Liver (tissue), 3 donors: ENCODE measurements at regions not wholly inside any gene's neighbourhood (a gene's known extent, or its start where the extent isn't known, plus 50 kb on each side); places are given as distances from the start of the nearest gene placed in this dataset.

ENCODE experiments used
- CTCF ChIP-seq: fragments of 150-350 bp; IDR thresholded peaks from 2 replicates; pipeline ENCODE4 v1.5.1; 2017; ENCODE audit warnings: improper control_type of control experiment, low read depth, low read length; ENCODE audit not compliant: missing input control
- HNF4G ChIP-seq: IDR thresholded peaks from 2 replicates; pipeline ENCODE4 v1.6.1; 2016; ENCODE audit warnings: antibody characterized with exemption
- donor health status: healthy.
- donor health status: healthy.

GRCh38 chr5:56447656-56448055, 214.5 kb upstream of the ANKRD55 start:
- no peak for TF ChIP-seq CTCF
- TF ChIP-seq HNF4G = no peak
